HG03460 (cell line): ENCODE measurements at regions not wholly inside any gene's neighbourhood (a gene's known extent, or its start where the extent isn't known, plus 50 kb on each side); places are given as distances from the start of the nearest gene placed in this dataset.
"Not testable (repeated sequence)": the region's sequence is repeated elsewhere in the genome, so short reads cannot be mapped to it uniquely, and the experiment has no call there.

Source experiments
- ATAC-seq: cut with Tn5 transposase; IDR thresholded peaks from one replicate; pipeline ENCODE4 v1.9.1; 2021; ENCODE audit not compliant: unreplicated experiment

GRCh38 chr1:95742591-95743089 is 508.6 kb downstream of the RWDD3 start:
- ATAC-seq = no peak

- no peak for ATAC-seq
Measured at GRCh38 chr1:95744731-95745130, 510.7 kb downstream of the RWDD3 start.

- no peak for ATAC-seq
Measured at GRCh38 chr1:95752515-95753381, 518.7 kb downstream of the RWDD3 start.

- no peak for ATAC-seq
Measured at GRCh38 chr1:95753382-95754016, 519.5 kb downstream of the RWDD3 start.

- no peak for ATAC-seq
Measured at GRCh38 chr1:95754412-95754811, 520.4 kb downstream of the RWDD3 start.

GRCh38 chr1:95766036-95766435 is 532.0 kb downstream of the RWDD3 start:
- ATAC-seq = no peak

GRCh38 chr1:95770581-95770980 is 536.6 kb downstream of the RWDD3 start:
- no peak for ATAC-seq

- no peak for ATAC-seq
Measured at GRCh38 chr1:95778217-95778616, 544.2 kb downstream of the RWDD3 start.

- ATAC-seq = no peak
Measured at GRCh38 chr1:95780836-95781235, 546.8 kb downstream of the RWDD3 start.

GRCh38 chr1:95790136-95790535 is 556.1 kb downstream of the RWDD3 start:
- no peak for ATAC-seq

- ATAC-seq = no peak
Measured at GRCh38 chr1:95793893-95794292, 559.9 kb downstream of the RWDD3 start.

GRCh38 chr1:95797761-95798160 is 563.8 kb downstream of the RWDD3 start:
- not testable (repeated sequence) for ATAC-seq

- ATAC-seq = no peak
Measured at GRCh38 chr1:95806171-95806570, 572.2 kb downstream of the RWDD3 start.

GRCh38 chr1:95809391-95809790 is 575.4 kb downstream of the RWDD3 start:
- no peak for ATAC-seq

- ATAC-seq = no peak
Measured at GRCh38 chr1:95815511-95815910, 581.5 kb downstream of the RWDD3 start.

- ATAC-seq = no peak
Measured at GRCh38 chr1:95829556-95829955, 595.5 kb downstream of the RWDD3 start.

GRCh38 chr1:95832370-95832769 is 598.4 kb downstream of the RWDD3 start:
- ATAC-seq = no peak

GRCh38 chr1:95849439-95849838 is 615.4 kb downstream of the RWDD3 start:
- ATAC-seq = no peak

GRCh38 chr1:95850165-95850649 is 616.2 kb downstream of the RWDD3 start:
- ATAC-seq = no peak

GRCh38 chr1:95850763-95851162 is 616.8 kb downstream of the RWDD3 start:
- no peak for ATAC-seq

GRCh38 chr1:95852483-95853070 is 618.6 kb downstream of the RWDD3 start:
- ATAC-seq = no peak

GRCh38 chr1:95854457-95854856 is 620.4 kb downstream of the RWDD3 start:
- no peak for ATAC-seq
